OCI-LY3 (cell line): ENCODE measurements at regions not wholly inside any gene's neighbourhood (a gene's known extent, or its start where the extent isn't known, plus 50 kb on each side); places are given as distances from the start of the nearest gene placed in this dataset.
"Not testable (repeated sequence)": the region's sequence is repeated elsewhere in the genome, so short reads cannot be mapped to it uniquely, and the experiment has no call there.

ENCODE experiments used
- H2AFZ ChIP-seq: fragments of 200-600, 300-600 bp; shearing (Covaris generic); 2 replicates; pipeline ENCODE4 v1.6.0; 2014; ENCODE audit warnings: antibody characterized with exemption, low read depth, low read length
- H3K27ac ChIP-seq: fragments of 200-600, 300-600 bp; sonication (generic); 2 replicates; pipeline ENCODE4 v1.5.1; 2014; ENCODE audit warnings: mild to moderate bottlenecking, low read length, moderate library complexity, mixed read lengths
- H3K27me3 ChIP-seq: fragments of 200-600, 300-600 bp; sonication (generic); 2 replicates; pipeline ENCODE4 v1.6.1; 2014; ENCODE audit warnings: low read depth, low read length, mixed read lengths
- H3K36me3 ChIP-seq: fragments of 200-600, 300-600 bp; sonication (generic); replicated peaks from 2 replicates; pipeline ENCODE3; 2014; ENCODE audit warnings: low read depth, low read length, mixed read lengths
- H3K4me1 ChIP-seq: fragments of 300-600, 200-600 bp; sonication (generic); 2 replicates; pipeline ENCODE4 v1.6.1; 2014; ENCODE audit warnings: low read length, mixed read lengths
- H3K4me2 ChIP-seq: fragments of 200-600, 300-600 bp; sonication (generic); 2 replicates; pipeline ENCODE4 v1.6.1; 2014; ENCODE audit warnings: low read length, mixed read lengths
- H3K4me3 ChIP-seq: fragments of 300-600, 200-600 bp; sonication (generic); 2 replicates; pipeline ENCODE4 v1.5.1; 2014; ENCODE audit warnings: antibody characterized with exemption, mild to moderate bottlenecking, low read length, moderate library complexity
- H3K79me2 ChIP-seq: fragments of 300-600, 200-600 bp; shearing (Covaris generic); 2 replicates; pipeline ENCODE4 v1.6.1; 2014; ENCODE audit warnings: mild to moderate bottlenecking, low read length, mixed read lengths
- H3K9ac ChIP-seq: fragments of 300-600, 200-600 bp; shearing (Covaris generic); 2 replicates; pipeline ENCODE4 v1.6.0; 2014; ENCODE audit warnings: mild to moderate bottlenecking, low read length, moderate library complexity
- H3K9me3 ChIP-seq: fragments of 200-600, 300-600 bp; shearing (Covaris generic); 2 replicates; pipeline ENCODE4 v1.6.1; 2014; ENCODE audit warnings: low read length, mixed read lengths; ENCODE audit not compliant: insufficient read depth
- H4K20me1 ChIP-seq: fragments of 200-600, 300-600 bp; sonication (generic); 2 replicates; pipeline ENCODE4 v1.6.1; 2016; ENCODE audit warnings: low read length, mixed read lengths; ENCODE audit not compliant: insufficient read depth

DNA sequence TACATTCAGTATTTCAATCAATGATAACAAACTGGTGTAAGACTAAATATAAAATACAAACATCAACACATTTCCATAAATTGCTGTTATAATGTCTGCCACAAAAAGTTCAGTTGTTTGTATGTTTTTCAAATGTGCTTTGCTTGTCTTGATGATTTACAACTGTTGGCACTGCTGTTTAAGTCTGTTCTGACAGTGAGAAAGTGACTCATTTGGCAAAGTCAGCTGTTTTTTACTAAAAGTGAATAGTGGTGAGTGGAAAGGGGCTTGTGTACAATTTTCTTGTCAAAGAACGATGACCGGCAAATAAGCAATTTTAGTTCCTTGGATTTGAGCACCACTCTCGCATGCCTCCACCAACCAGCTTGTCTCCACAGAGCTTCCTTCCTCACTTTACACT lies 244.0 kb downstream of the RTP5 start:
- not testable (repeated sequence) for H3K27me3 ChIP-seq, H2AFZ ChIP-seq, H3K27ac ChIP-seq, H3K9ac ChIP-seq, H3K4me2 ChIP-seq, H3K4me1 ChIP-seq, H3K4me3 ChIP-seq, H4K20me1 ChIP-seq, H3K79me2 ChIP-seq, H3K9me3 ChIP-seq, H3K36me3 ChIP-seq

DNA sequence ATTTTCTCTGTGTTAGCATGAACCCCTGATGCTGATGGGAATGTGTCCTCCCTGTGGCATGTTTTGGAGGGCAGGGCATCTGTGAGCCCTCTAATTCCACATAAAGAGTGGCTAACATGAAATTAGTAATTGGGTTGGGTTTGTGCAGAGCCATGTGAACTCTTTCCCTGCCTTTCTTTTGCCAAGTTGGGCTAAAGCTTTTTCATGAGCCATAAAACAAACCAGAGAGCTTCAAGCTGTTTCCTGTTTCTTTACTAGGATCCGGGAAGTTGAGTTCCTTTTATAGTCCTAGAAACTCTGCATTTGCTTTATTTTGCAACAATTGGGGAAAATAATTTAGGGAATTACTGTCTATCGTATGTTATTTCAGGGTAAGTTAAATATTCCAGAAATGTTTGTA lies 247.1 kb downstream of the RTP5 start:
- H2AFZ ChIP-seq, H4K20me1 ChIP-seq, H3K27ac ChIP-seq, H3K9me3 ChIP-seq, H3K4me3 ChIP-seq, H3K9ac ChIP-seq, H3K4me1 ChIP-seq, H3K27me3 ChIP-seq, H3K36me3 ChIP-seq, H3K4me2 ChIP-seq, H3K79me2 ChIP-seq: not testable (repeated sequence)

DNA sequence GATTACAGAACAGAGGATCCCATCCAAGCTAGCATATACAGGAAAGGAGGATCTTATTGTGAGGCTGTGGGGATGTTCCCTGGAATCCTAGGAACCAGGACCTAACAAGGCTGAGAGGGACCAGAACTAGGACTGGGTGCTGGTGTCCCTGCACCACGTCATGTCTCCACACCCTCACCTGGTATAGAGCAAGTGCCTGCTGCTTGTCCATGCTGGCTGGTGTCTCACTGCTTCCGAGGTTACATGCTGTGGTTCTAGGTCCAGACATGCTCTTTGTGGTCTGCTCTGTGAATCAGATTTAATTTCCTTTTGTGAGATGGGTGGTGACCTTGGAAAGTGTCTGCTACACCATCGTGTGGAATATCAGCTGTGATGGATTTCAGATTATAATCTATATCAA lies 247.8 kb downstream of the RTP5 start:
- H3K4me2 ChIP-seq, H4K20me1 ChIP-seq, H2AFZ ChIP-seq, H3K27me3 ChIP-seq, H3K9me3 ChIP-seq, H3K36me3 ChIP-seq, H3K27ac ChIP-seq, H3K4me1 ChIP-seq, H3K79me2 ChIP-seq, H3K4me3 ChIP-seq, H3K9ac ChIP-seq: not testable (repeated sequence)

DNA sequence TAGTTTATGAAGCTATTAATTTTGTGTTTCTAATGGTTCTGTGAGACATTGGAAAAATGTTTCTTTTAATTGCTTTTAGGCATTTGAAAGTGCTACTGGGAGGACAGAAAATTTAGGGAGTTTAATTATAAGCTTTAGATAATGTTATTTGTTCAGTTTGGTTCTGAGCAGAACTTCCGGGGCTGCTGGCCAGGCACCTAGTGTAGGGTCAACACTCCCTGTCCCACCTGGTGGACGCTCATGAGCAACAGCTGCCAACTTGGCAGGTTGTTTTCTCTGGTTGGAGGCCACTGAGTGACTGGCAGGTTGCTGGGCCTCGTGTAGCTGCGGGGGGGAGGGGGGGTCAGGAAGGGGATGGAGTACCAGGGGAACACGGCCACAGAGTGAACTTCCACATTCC lies 250.2 kb downstream of the RTP5 start:
- H3K4me3 ChIP-seq, H3K4me1 ChIP-seq, H4K20me1 ChIP-seq, H2AFZ ChIP-seq, H3K79me2 ChIP-seq, H3K27me3 ChIP-seq, H3K9me3 ChIP-seq, H3K4me2 ChIP-seq, H3K27ac ChIP-seq, H3K9ac ChIP-seq, H3K36me3 ChIP-seq: not testable (repeated sequence)

DNA sequence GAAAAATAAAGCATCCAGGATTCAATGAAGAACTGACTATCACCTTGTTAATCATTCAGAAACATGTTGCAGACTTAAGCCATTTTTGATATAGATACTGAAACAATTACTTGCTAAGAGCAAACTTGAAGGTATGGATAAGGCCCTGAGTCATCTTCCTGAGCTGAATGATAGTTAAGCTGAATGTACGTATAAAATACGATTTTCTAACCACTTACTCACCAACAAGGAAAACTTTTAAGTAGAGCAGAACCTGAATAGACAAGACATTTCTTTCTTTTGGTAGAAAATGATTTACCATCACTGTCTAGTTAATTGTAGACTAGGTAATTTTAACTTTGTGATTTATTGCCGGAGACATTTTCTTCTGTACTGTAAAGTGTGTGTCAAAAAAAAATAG lies 261.2 kb downstream of the RTP5 start:
- H3K4me2 ChIP-seq, H3K36me3 ChIP-seq, H4K20me1 ChIP-seq, H3K79me2 ChIP-seq, H3K27me3 ChIP-seq, H3K9ac ChIP-seq, H3K4me1 ChIP-seq, H3K4me3 ChIP-seq, H2AFZ ChIP-seq, H3K27ac ChIP-seq, H3K9me3 ChIP-seq: not testable (repeated sequence)

DNA sequence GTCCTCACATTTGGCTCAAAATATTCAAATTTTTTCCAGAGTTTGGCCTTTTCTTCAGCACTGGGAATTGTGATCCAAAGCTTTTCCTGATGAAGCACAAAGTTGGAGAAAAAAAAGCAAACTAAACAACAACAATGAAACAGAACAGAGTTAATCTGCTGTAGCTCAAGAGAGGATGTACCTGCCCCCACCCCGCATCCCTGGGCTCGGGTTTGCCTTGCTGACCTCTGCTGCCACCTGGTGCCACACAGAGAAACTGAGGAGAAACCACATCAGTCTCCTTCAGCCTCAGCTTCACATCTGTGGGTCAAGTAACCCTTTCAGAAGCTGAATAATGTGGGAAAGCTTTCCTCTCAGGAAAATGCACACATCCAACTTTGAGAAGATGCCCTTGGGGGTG lies 290.4 kb downstream of the RTP5 start:
- not testable (repeated sequence) for H3K27ac ChIP-seq, H3K4me3 ChIP-seq, H4K20me1 ChIP-seq, H2AFZ ChIP-seq, H3K36me3 ChIP-seq, H3K9ac ChIP-seq, H3K4me1 ChIP-seq, H3K27me3 ChIP-seq, H3K9me3 ChIP-seq, H3K4me2 ChIP-seq, H3K79me2 ChIP-seq

DNA sequence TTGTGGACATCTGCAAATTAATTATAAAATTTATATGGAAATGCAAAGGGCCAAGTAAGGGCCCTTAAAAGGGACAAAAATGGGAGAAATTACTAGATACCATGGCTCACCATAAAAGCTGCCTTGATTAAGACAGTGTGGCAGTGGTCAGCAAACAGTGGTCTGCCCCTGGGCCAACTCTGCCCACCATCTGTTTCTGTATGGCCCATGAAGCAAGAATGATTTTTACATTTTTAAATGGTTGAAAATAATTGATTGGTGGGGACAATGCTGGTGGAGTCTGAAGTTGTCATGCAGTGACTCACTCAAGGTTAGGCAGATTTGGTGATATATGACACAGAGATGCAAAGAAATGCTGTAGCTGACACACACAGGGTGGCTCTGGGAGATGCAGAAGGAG lies 295.6 kb downstream of the RTP5 start:
- H3K4me3 ChIP-seq, H3K27ac ChIP-seq, H2AFZ ChIP-seq, H3K27me3 ChIP-seq, H3K9me3 ChIP-seq, H3K4me2 ChIP-seq, H3K79me2 ChIP-seq, H3K36me3 ChIP-seq, H4K20me1 ChIP-seq, H3K4me1 ChIP-seq, H3K9ac ChIP-seq: not testable (repeated sequence)

DNA sequence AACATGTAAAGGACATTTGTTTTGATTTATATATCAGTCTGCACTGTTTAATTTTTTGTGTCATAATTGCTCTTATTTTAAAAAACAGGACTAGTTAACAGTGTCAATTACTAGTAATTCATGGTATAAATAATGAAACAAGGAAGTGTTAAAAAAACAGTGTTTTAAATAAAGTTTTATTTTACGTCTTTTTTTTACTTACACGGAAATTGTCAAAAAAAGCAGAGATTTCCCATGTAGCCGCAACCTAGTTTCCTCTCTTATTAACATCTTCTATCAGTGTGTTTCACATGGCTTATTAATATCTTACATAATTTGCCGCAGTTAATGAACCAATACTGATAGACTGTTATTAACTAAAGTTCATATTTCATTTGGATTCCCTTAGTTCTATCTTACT lies 301.8 kb downstream of the RTP5 start:
- not testable (repeated sequence) for H4K20me1 ChIP-seq, H3K9ac ChIP-seq, H3K4me1 ChIP-seq, H3K27me3 ChIP-seq, H3K27ac ChIP-seq, H2AFZ ChIP-seq, H3K4me3 ChIP-seq, H3K36me3 ChIP-seq, H3K4me2 ChIP-seq, H3K79me2 ChIP-seq, H3K9me3 ChIP-seq
